ENCODE measurements at regions not wholly inside any gene's neighbourhood (a gene's known extent, or its start where the extent isn't known, plus 50 kb on each side); places are given as distances from the start of the nearest gene placed in this dataset.

- no peak for DNase-seq
Measured at GRCh38 chr1:213905344-213905743, 82.4 kb upstream of the PROX1 start.

DNA sequence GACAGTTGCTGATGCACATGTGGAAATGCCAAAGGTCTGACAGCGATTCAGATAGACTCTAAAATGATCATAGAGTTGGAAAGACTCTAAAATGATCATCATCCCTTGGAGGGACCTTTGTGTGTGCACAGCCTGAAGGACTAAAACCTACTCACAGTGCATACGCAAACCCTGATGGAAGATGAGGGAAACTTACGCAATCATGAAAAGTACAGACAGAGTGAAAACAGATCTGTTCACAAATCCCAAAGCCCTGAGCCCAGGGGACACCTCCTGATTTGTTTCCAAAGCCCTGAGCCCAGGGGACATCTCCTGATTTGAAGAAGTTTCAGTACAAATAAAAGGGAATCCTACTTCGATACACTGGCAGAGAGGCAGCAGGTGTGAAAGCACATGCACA, 79.3 kb upstream of the PROX1 start:
- DNase-seq = no peak

- DNase-seq = no peak
Measured at GRCh38 chr1:213914392-213914791, 73.4 kb upstream of the PROX1 start.

GRCh38 chr1:213921311-213921710, 66.5 kb upstream of the PROX1 start:
- no peak for DNase-seq

DNA sequence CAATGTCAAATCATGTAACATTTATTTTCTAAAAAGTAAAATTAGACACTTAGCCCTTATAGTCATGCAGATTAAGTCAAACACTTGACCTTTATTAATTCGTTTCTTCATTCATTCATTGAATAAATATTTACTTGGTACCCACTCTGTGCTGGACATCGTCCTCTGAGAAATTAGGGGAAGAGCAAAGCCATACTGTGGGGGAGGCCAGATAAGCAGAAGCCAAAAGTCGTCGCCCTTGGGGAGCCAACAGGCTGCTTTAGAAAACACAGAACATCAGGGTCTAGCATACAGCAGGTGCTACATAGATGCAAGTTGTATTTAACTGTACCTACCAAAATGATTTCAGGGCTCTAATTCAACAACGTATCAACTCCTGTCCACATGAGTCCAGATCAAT, 66.1 kb upstream of the PROX1 start:
- no peak for DNase-seq

DNA sequence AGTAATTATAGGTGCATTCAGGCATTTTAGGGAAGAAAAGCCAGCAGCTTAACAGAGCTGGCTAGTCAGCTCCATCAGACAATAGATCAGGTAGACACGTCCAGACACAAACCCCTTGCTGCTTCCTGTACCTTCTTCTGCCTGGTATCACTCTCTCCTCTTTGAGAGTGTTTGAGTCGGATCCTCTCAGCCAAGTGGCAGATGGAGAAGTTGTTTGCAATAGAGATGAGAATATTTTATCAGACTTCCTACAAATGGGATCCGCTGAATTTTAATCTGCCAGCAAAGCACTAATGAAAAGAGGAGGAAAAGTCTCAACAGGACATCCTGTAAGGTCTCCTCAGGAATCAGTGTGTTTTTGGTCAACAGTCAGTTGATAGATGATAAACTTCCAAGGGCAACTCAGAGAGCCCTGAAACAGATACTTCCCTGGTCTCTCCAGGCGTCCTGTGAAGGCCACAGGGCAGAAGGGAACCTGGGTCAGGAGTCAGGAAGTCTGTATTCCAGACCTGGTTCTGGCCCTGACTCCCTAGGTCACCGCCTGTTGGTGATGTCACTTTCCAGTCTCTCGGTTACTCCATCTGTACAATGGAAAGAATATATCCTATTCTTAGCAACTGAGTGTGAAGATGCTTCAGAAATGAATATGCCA, 62.1 kb upstream of the PROX1 start:
- DNase-seq = no peak

DNA sequence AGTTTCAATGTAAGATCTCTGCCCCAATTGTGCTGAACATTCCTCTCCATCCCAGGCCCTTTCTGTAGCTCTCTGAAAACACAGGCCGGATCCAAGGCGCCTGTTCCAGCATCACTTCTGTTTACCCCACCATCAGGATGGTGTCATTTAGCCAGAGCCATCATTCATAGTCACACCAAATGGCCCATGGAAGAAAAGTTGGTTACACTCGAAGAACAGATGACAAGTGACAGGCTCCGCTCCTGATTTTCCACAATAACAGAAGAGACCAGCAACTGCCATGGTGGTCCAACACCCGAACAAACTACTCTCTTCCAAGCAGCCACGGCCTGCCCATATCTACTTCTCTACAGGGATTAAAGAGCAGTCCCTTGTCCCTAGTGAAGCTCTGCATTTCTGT, 59.9 kb upstream of the PROX1 start:
- DNase-seq = no peak

GRCh38 chr1:213929398-213929797, 58.4 kb upstream of the PROX1 start:
- DNase-seq = no peak

DNA sequence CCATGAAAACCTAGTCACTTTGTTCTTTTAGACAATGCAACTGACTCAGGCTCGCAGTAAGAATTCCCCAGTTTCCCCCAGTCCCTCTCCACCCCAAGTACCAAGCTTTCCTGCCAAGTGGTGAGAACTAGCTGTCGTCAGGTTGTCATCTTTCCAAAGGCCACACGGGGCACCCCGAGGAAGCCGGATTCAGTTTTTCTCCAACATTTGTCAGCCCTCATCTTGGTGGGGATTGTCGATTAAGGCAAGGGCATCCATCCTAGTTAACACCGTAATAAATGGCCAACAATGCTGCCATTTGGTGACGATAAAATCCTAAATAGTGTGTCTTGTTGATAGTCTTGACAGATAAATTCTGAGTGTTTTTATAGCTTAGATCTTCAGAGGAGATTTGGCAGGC, 55.9 kb upstream of the PROX1 start:
- DNase-seq = no peak

- DNase-seq = no peak
Measured at GRCh38 chr1:213933336-213933735, 54.4 kb upstream of the PROX1 start.

DNA sequence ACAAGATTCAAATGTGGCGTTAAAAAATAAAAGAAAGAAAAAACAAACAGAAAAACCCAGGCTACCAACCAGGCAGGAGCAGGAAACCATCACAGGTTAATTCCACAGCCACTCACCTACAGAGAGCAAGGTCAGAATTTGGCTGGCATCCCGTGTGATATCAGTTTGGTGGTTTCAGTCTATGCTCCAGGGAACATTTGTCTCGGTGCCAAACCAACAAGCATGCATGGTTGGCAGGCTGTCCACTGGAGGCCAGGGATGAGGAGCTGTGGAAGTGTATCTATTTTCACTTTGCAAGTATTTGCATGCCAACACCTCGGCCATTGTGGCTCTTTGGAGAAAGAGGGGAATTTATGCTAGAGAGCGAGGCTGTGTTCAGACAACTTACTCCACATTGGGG, 53.1 kb upstream of the PROX1 start:
- no peak for DNase-seq

GRCh38 chr1:213936571-213936970, 51.2 kb upstream of the PROX1 start:
- DNase-seq = no peak

Measured in CD4-positive, alpha-beta T cell treated with Interleukin-4 for 1 hour (primary cell).